ENCODE measurements at regions not wholly inside any gene's neighbourhood (a gene's known extent, or its start where the extent isn't known, plus 50 kb on each side); places are given as distances from the start of the nearest gene placed in this dataset.

- no peak for TF ChIP-seq CTCF (IDR thresholded peaks at IDR 0.05; ENCODE audit: control insufficient read depth, extremely low read depth, insufficient read depth)
- H3K4me3 ChIP-seq (ENCODE audit: low read depth, low read length), result no peak overlapping the region
- DNase-seq (ENCODE audit: low read depth), result no peak
Measured at GRCh38 chr13:52955472-52955874, 73.1 kb upstream of the OLFM4 start.

GRCh38 chr13:52954838-52955237 is 73.8 kb upstream of the OLFM4 start:
- no peak for TF ChIP-seq CTCF (IDR thresholded peaks at IDR 0.05; ENCODE audit: control insufficient read depth, extremely low read depth, insufficient read depth)
- DNase-seq (ENCODE audit: low read depth), result no peak
- H3K4me3 ChIP-seq (ENCODE audit: low read depth, low read length), result no peak overlapping the region

GRCh38 chr13:52950436-52950956 is 78.1 kb upstream of the OLFM4 start:
- TF ChIP-seq CTCF (IDR thresholded peaks at IDR 0.05; ENCODE audit: control insufficient read depth, extremely low read depth, insufficient read depth), result no peak
- no peak for DNase-seq (ENCODE audit: low read depth)
- no peak overlapping the region for H3K4me3 ChIP-seq (ENCODE audit: low read depth, low read length)

GRCh38 chr13:52949742-52950141 is 78.9 kb upstream of the OLFM4 start:
- no peak for TF ChIP-seq CTCF (IDR thresholded peaks at IDR 0.05; ENCODE audit: control insufficient read depth, extremely low read depth, insufficient read depth)
- no peak for DNase-seq (ENCODE audit: low read depth)
- H3K4me3 ChIP-seq (ENCODE audit: low read depth, low read length), result no peak overlapping the region

GRCh38 chr13:52949044-52949443 is 79.6 kb upstream of the OLFM4 start:
- DNase-seq (ENCODE audit: low read depth), result no peak
- TF ChIP-seq CTCF (IDR thresholded peaks at IDR 0.05; ENCODE audit: control insufficient read depth, extremely low read depth, insufficient read depth), result no peak
- no peak overlapping the region for H3K4me3 ChIP-seq (ENCODE audit: low read depth, low read length)

GRCh38 chr13:52947921-52948373 is 80.7 kb upstream of the OLFM4 start:
- DNase-seq (ENCODE audit: low read depth), result no peak
- no peak for TF ChIP-seq CTCF (IDR thresholded peaks at IDR 0.05; ENCODE audit: control insufficient read depth, extremely low read depth, insufficient read depth)
- no peak overlapping the region for H3K4me3 ChIP-seq (ENCODE audit: low read depth, low read length)

- no peak for TF ChIP-seq CTCF (IDR thresholded peaks at IDR 0.05; ENCODE audit: control insufficient read depth, extremely low read depth, insufficient read depth)
- H3K4me3 ChIP-seq (ENCODE audit: low read depth, low read length), result no peak overlapping the region
- no peak for DNase-seq (ENCODE audit: low read depth)
Measured at GRCh38 chr13:52945348-52945747, 83.3 kb upstream of the OLFM4 start.

Data from LNCaP clone FGC (cell line).